GM12878 (cell line): ENCODE measurements at regions not wholly inside any gene's neighbourhood (a gene's known extent, or its start where the extent isn't known, plus 50 kb on each side); places are given as distances from the start of the nearest gene placed in this dataset.

ENCODE experiments used
- ATAC-seq: fragments of 200-7000 bp; cut with Tn5 transposase; 3 replicates; pipeline ENCODE4 v1.9.1; 2020; ENCODE audit warnings: mild to moderate bottlenecking, moderate library complexity
- BruUV-seq: library from RNA; stranded (reverse); fragments of 400-500 nt; replicated peaks from 2 replicates; lab custom pipeline; 2021; lab: Mats Ljungman, UMichigan
- CTCF ChIA-PET: fragments of 300-600 bp; sonication (Branson Sonifier 250); formaldehyde crosslinking; extraction: SDS; loops from one replicate; lab custom pipeline; 2021; ENCODE audit warnings: inconsistent platforms; lab: Yijun Ruan, JAX
- POLR2A ChIA-PET: fragments of 350-600 bp; formaldehyde crosslinking; extraction: SDS; loops from one replicate; lab custom pipeline; 2021; ENCODE audit warnings: inconsistent platforms; lab: Charles Lee
- RAD21 ChIA-PET: fragments of 300-600 bp; sonication (Branson Sonifier 250); formaldehyde crosslinking; loops from one replicate; lab custom pipeline; 2023; ENCODE audit warnings: antibody characterized with exemption; ENCODE audit not compliant: unreplicated experiment; lab: Charles Lee
- SMC1A ChIA-PET: fragments of 300-600 bp; sonication (Branson Sonifier 250); formaldehyde crosslinking; loops from one replicate; lab custom pipeline; 2023; ENCODE audit not compliant: unreplicated experiment, uncharacterized antibody; lab: Charles Lee
- DNase-seq: peaks from one replicate; pipeline ENCODE4 v3.0.0-alpha.2; 2011; ENCODE audit warnings: low read depth, low spot score
- FAIRE-seq: peaks from 3 replicates; lab custom pipeline; 2011; peaks lifted over from hg19 to GRCh38; lab: Jason Lieb, UNC
- H2AFZ ChIP-seq: 2 replicates; pipeline ENCODE4 v1.6.0; 2011; ENCODE audit warnings: low read depth, low read length, control low read depth; ENCODE audit not compliant: control insufficient read depth
- H3K27ac ChIP-seq: 2 replicates; pipeline ENCODE4 v1.5.1; 2011; ENCODE audit warnings: control low read depth; ENCODE audit not compliant: control insufficient read depth, insufficient read depth
- H3K27me3 ChIP-seq, 2 experiments: replicated peaks in 1 of 2; 2 replicates each; pipeline versions ENCODE4 v1.6.0 to v1.6.1; 2011; ENCODE audit warnings: low read length in 1 of 2; ENCODE audit not compliant: control insufficient read depth in 2 of 2, insufficient read depth in 2 of 2
- H3K36me3 ChIP-seq, 2 experiments: 2 replicates each; pipeline ENCODE4 v1.5.1; 2011; ENCODE audit warnings: low read length in 1 of 2; ENCODE audit not compliant: control insufficient read depth in 2 of 2, insufficient read depth in 2 of 2
- H3K4me1 ChIP-seq: 2 replicates; pipeline ENCODE4 v1.6.1; 2011; ENCODE audit warnings: mild to moderate bottlenecking, low read length, moderate library complexity, mixed read lengths; ENCODE audit not compliant: control insufficient read depth, insufficient read depth
- H3K4me2 ChIP-seq: 2 replicates; pipeline ENCODE4 v1.6.0; 2011; ENCODE audit warnings: control low read depth; ENCODE audit not compliant: control insufficient read depth, insufficient read depth
- H3K4me3 ChIP-seq: fragments of 200-600 bp; sonication (generic); 2 replicates; pipeline ENCODE4 v1.5.1; 2016
- H3K79me2 ChIP-seq: 2 replicates; pipeline ENCODE4 v1.6.0; 2011; ENCODE audit warnings: low read length; ENCODE audit not compliant: control insufficient read depth, insufficient read depth
- H3K9ac ChIP-seq: 2 replicates; pipeline ENCODE4 v1.8.0; 2011; ENCODE audit warnings: low read length, control low read depth, mixed read lengths; ENCODE audit not compliant: control insufficient read depth, insufficient read depth
- H3K9me3 ChIP-seq: replicated peaks from 3 replicates; pipeline ENCODE4 v1.5.1; 2011; ENCODE audit warnings: mild to moderate bottlenecking, low read length; ENCODE audit not compliant: control insufficient read depth, insufficient read depth
- H4K20me1 ChIP-seq: 2 replicates; pipeline ENCODE4 v1.6.0; 2011; ENCODE audit not compliant: control insufficient read depth, insufficient read depth
- ETV6 ChIP-seq, 2 experiments: fragments of 450-650 bp in 1 of 2; IDR thresholded peaks in 1 of 2; conservative IDR thresholded peaks in 1 of 2; 2 replicates each; pipeline ENCODE4 v1.6.1; 2014; ENCODE audit warnings: antibody characterized with exemption in 1 of 2, borderline replicate concordance in 1 of 2, low read depth in 1 of 2, mild to moderate bottlenecking in 1 of 2, moderate library complexity in 1 of 2
- MTA2 ChIP-seq: fragments of 450-650 bp; IDR thresholded peaks from 2 replicates; pipeline ENCODE4 v1.6.1; 2016; ENCODE audit warnings: low read depth, mild to moderate bottlenecking, moderate library complexity
- MTA3 ChIP-seq: IDR thresholded peaks from 2 replicates; pipeline ENCODE4 v1.6.1; 2012; ENCODE audit warnings: low read length, inconsistent platforms, borderline replicate concordance
- MYB ChIP-seq: fragments of 150-350 bp; IDR thresholded peaks from 2 replicates; pipeline ENCODE4 v1.6.1; 2014; ENCODE audit warnings: mild to moderate bottlenecking, low read depth, low read length, borderline replicate concordance
- NRF1 ChIP-seq: conservative IDR thresholded peaks from 2 replicates; pipeline ENCODE4 v1.6.1; 2011; ENCODE audit warnings: mild to moderate bottlenecking, low read depth, low read length, improper control_type of control experiment
- SMAD1 ChIP-seq: fragments of 450-650 bp; IDR thresholded peaks from 2 replicates; pipeline ENCODE4 v1.6.1; 2018; ENCODE audit warnings: mild to moderate bottlenecking, low read depth; ENCODE audit not compliant: partially characterized antibody
- STAT1 ChIP-seq: fragments of 450-650 bp; conservative IDR thresholded peaks from 2 replicates; pipeline ENCODE4 v1.6.1; 2014; ENCODE audit warnings: antibody characterized with exemption, mild to moderate bottlenecking
- ZNF274 ChIP-seq: IDR thresholded peaks from one replicate; pipeline ENCODE4 v1.8.0; 2011; ENCODE audit not compliant: insufficient read length, insufficient read depth
- whole genome bisulfite sequencing: methylation state at CpG from one replicate; pipeline ENCODE4 v1.1.6; 2016; ENCODE audit warnings: low lambda C conversion rate; ENCODE audit not compliant: insufficient replicate concordance, insufficient coverage; ENCODE audit errors: missing lambda C conversion rate; 5-methylcytosine and 5-hydroxymethylcytosine counted together
- in situ Hi-C: fragments of 300-500 bp; cut with MboI; formaldehyde crosslinking; loops from 9 replicates; pipeline ENCODE4 v1.14.3; 2018; ENCODE audit warnings: mixed read lengths
- intact Hi-C: fragments of 100-400 bp; cut with micrococcal nuclease; formaldehyde crosslinking; loops from one replicate; pipeline ENCODE4 v1.14.2; 2022; ENCODE audit not compliant: unreplicated experiment
- TF ChIP-seq, protein P1 (sequence below): fragments of 450-650 bp; IDR thresholded peaks from 2 replicates; pipeline ENCODE4 v1.6.1; 2017; ENCODE audit warnings: mild to moderate bottlenecking, moderate library complexity
- TF ChIP-seq, protein P2 (sequence below): IDR thresholded peaks from 2 replicates; pipeline ENCODE4 v1.6.1; 2012; ENCODE audit warnings: mild to moderate bottlenecking, low read depth, low read length
- TF ChIP-seq, protein P3 (sequence below): fragments of 450-650 bp; IDR thresholded peaks from 2 replicates; pipeline ENCODE4 v1.6.1; 2017; ENCODE audit warnings: borderline replicate concordance
- TF ChIP-seq, protein P4 (sequence below): IDR thresholded peaks from 2 replicates; pipeline ENCODE4 v1.6.1; 2012; ENCODE audit warnings: low read depth, low read length, improper control_type of control experiment

DNA sequence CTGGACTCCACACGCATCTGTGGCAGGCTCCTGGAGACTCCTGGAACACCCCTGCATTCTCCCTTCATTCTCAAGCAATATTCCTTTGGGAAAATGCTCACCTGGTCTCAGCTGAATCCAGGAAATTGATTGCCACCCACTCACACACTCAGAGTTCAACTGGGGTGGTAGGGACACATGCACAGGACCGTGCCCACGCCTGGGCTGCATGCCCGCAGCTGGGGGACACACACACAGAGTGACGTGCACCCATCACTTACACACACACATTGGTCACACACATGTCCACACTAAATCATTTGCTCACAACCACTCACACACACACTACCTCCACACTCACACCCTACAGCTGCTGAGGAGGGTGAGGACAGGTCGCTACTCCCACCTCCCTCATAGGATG lies 84.8 kb downstream of the ENGASE start (continued):
- TF ChIP-seq, protein P1, sequence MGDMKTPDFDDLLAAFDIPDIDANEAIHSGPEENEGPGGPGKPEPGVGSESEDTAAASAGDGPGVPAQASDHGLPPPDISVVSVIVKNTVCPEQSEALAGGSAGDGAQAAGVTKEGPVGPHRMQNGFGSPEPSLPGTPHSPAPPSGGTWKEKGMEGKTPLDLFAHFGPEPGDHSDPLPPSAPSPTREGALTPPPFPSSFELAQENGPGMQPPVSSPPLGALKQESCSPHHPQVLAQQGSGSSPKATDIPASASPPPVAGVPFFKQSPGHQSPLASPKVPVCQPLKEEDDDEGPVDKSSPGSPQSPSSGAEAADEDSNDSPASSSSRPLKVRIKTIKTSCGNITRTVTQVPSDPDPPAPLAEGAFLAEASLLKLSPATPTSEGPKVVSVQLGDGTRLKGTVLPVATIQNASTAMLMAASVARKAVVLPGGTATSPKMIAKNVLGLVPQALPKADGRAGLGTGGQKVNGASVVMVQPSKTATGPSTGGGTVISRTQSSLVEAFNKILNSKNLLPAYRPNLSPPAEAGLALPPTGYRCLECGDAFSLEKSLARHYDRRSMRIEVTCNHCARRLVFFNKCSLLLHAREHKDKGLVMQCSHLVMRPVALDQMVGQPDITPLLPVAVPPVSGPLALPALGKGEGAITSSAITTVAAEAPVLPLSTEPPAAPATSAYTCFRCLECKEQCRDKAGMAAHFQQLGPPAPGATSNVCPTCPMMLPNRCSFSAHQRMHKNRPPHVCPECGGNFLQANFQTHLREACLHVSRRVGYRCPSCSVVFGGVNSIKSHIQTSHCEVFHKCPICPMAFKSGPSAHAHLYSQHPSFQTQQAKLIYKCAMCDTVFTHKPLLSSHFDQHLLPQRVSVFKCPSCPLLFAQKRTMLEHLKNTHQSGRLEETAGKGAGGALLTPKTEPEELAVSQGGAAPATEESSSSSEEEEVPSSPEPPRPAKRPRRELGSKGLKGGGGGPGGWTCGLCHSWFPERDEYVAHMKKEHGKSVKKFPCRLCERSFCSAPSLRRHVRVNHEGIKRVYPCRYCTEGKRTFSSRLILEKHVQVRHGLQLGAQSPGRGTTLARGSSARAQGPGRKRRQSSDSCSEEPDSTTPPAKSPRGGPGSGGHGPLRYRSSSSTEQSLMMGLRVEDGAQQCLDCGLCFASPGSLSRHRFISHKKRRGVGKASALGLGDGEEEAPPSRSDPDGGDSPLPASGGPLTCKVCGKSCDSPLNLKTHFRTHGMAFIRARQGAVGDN: no peak
- TF ChIP-seq, protein P2, sequence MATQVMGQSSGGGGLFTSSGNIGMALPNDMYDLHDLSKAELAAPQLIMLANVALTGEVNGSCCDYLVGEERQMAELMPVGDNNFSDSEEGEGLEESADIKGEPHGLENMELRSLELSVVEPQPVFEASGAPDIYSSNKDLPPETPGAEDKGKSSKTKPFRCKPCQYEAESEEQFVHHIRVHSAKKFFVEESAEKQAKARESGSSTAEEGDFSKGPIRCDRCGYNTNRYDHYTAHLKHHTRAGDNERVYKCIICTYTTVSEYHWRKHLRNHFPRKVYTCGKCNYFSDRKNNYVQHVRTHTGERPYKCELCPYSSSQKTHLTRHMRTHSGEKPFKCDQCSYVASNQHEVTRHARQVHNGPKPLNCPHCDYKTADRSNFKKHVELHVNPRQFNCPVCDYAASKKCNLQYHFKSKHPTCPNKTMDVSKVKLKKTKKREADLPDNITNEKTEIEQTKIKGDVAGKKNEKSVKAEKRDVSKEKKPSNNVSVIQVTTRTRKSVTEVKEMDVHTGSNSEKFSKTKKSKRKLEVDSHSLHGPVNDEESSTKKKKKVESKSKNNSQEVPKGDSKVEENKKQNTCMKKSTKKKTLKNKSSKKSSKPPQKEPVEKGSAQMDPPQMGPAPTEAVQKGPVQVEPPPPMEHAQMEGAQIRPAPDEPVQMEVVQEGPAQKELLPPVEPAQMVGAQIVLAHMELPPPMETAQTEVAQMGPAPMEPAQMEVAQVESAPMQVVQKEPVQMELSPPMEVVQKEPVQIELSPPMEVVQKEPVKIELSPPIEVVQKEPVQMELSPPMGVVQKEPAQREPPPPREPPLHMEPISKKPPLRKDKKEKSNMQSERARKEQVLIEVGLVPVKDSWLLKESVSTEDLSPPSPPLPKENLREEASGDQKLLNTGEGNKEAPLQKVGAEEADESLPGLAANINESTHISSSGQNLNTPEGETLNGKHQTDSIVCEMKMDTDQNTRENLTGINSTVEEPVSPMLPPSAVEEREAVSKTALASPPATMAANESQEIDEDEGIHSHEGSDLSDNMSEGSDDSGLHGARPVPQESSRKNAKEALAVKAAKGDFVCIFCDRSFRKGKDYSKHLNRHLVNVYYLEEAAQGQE: no peak
- TF ChIP-seq MTA2: no peak

DNA sequence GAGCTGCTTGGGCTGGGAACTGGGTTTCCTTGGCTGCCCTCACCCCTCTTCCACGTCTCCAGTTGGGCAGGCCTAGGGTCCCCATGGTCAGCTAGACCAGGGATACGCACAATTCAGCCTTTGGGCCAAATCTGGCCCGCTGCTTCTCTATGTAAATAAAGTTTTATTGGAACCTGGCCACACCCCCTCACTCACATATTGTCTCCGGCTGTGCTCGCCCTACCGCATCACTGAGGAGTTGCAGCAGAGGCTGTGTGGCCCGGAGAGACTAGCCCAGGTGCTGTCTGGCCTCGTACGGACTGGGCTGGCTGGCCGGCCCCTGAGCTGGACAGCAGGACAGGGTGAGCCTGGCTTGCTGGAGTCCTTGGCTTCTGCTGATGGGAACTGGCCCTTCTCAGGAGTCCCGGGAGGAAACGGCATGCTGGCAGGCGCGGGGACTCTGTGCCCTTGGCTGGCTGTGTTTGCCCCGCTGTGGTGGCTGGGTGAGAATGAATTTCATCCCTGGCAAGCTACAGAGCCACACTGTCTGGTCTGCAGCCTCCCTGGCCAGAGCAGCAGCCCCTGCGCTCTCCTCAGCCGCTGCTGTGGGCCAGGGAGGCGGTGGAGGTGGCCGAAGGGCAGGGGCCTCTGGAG lies 82.0 kb downstream of the ENGASE start:
- intact Hi-C loops (no loop called here), in situ Hi-C loops (no loop called here)
- WGBS: 37% methylated on average over 18 of the region's 19 CpGs
- no peaks in the 10 kb centered on the region for H3K9me3 ChIP-seq
- SMC1A ChIA-PET: no interaction called here
- H3K79me2 ChIP-seq: no peaks in the 10 kb centered on the region
- H3K36me3 ChIP-seq: no peaks in the 10 kb centered on the region
- no peak for ATAC-seq
- no peak for FAIRE-seq
- CTCF ChIA-PET: no interaction called here
- POLR2A ChIA-PET: no interaction called here
- no peak overlapping the region for H3K9ac ChIP-seq
- H3K4me3 ChIP-seq: no peak overlapping the region
- no peak overlapping the region for H3K27ac ChIP-seq
- no TSS peak for BruUV-seq
- no peak for DNase-seq
- no peaks in the 10 kb centered on the region for H4K20me1 ChIP-seq
- RAD21 ChIA-PET: no interaction called here
- H3K4me1 ChIP-seq: no peaks in the 10 kb centered on the region
- H3K4me2 ChIP-seq: no peak overlapping the region
- H3K27me3 ChIP-seq: no peaks in the 10 kb centered on the region
- H2AFZ ChIP-seq: no peak overlapping the region
- TF ChIP-seq ZNF274 (no peak), ETV6 (conservative IDR thresholded peaks at IDR 0.05 in 1 of 2, IDR thresholded peaks at IDR 0.05 in 1 of 2; ENCODE audit: borderline replicate concordance in 1 of 2, low read depth in 1 of 2) (no peak), MTA3 (no peak), SMAD1 (no peak), MYB (no peak), NRF1 (no peak), STAT1 (no peak)
- TF ChIP-seq, protein P3, sequence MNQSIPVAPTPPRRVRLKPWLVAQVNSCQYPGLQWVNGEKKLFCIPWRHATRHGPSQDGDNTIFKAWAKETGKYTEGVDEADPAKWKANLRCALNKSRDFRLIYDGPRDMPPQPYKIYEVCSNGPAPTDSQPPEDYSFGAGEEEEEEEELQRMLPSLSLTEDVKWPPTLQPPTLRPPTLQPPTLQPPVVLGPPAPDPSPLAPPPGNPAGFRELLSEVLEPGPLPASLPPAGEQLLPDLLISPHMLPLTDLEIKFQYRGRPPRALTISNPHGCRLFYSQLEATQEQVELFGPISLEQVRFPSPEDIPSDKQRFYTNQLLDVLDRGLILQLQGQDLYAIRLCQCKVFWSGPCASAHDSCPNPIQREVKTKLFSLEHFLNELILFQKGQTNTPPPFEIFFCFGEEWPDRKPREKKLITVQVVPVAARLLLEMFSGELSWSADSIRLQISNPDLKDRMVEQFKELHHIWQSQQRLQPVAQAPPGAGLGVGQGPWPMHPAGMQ: no peak
- TF ChIP-seq, protein P4, sequence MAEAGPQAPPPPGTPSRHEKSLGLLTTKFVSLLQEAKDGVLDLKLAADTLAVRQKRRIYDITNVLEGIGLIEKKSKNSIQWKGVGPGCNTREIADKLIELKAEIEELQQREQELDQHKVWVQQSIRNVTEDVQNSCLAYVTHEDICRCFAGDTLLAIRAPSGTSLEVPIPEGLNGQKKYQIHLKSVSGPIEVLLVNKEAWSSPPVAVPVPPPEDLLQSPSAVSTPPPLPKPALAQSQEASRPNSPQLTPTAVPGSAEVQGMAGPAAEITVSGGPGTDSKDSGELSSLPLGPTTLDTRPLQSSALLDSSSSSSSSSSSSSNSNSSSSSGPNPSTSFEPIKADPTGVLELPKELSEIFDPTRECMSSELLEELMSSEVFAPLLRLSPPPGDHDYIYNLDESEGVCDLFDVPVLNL: no peak
